Lower leg skin (tissue), 3 donors: ENCODE measurements at regions not wholly inside any gene's neighbourhood (a gene's known extent, or its start where the extent isn't known, plus 50 kb on each side); places are given as distances from the start of the nearest gene placed in this dataset.

ENCODE experiments used
- POLR2A ChIP-seq, 2 donors: fragments of 450-650 bp; IDR thresholded peaks; one replicate each; pipeline ENCODE4 v1.6.1; 2016 to 2017; ENCODE audit warnings: antibody characterized with exemption in 2 of 2, mild to moderate bottlenecking in 1 of 2, moderate library complexity in 1 of 2
- TF ChIP-seq, protein P1 (sequence below), 3 donors: fragments of 450-650 bp; IDR thresholded peaks; one replicate each; pipeline ENCODE4 v1.5.1; 2016; ENCODE audit warnings: antibody characterized with exemption in 3 of 3, mild to moderate bottlenecking in 3 of 3, moderate library complexity in 2 of 3

GRCh38 chr3:40628984-40629383 is 104.2 kb downstream of the ZNF621 start:
- TF ChIP-seq, protein P1, sequence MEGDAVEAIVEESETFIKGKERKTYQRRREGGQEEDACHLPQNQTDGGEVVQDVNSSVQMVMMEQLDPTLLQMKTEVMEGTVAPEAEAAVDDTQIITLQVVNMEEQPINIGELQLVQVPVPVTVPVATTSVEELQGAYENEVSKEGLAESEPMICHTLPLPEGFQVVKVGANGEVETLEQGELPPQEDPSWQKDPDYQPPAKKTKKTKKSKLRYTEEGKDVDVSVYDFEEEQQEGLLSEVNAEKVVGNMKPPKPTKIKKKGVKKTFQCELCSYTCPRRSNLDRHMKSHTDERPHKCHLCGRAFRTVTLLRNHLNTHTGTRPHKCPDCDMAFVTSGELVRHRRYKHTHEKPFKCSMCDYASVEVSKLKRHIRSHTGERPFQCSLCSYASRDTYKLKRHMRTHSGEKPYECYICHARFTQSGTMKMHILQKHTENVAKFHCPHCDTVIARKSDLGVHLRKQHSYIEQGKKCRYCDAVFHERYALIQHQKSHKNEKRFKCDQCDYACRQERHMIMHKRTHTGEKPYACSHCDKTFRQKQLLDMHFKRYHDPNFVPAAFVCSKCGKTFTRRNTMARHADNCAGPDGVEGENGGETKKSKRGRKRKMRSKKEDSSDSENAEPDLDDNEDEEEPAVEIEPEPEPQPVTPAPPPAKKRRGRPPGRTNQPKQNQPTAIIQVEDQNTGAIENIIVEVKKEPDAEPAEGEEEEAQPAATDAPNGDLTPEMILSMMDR (IDR thresholded peaks at IDR 0.05), result no peak
- TF ChIP-seq POLR2A (IDR thresholded peaks at IDR 0.05), result no peak
